ENCODE measurements at regions not wholly inside any gene's neighbourhood (a gene's known extent, or its start where the extent isn't known, plus 50 kb on each side); places are given as distances from the start of the nearest gene placed in this dataset.

DNA sequence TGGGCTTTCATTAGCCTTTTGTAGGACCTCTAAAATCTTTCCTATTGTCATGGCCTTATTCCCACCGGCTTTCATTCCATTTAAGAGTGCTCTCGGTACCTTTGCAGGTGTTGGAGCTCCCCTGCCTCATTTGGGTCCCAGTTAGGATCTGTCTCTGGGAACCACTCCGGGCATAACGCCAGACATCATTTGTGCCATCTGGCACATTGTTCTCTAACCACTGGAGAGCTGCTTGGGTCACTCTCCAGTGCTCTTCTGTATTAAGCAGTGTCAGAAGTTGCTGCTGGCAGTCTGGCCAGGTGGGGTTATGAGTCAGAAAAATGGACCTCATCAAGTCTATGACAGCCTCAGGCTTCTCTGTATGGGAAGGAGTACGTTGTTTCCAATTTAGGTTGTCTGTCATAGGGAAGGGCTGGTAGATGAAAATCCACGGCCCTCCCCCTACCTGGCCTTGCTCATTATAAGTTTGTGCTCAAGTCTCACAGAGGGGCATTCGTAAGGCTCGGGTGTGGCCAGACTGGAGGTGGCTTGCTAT, 62.9 kb upstream of the MOCS1 start:
- no peak overlapping the region for H3K4me3 Mint-ChIP-seq
- DNase-seq (no peak), ATAC-seq (ENCODE audit: low read depth) (no peak)
- ChIA-PET CTCF (no interaction called here), POLR2A (no interaction called here)
- TF ChIP-seq, protein P1, sequence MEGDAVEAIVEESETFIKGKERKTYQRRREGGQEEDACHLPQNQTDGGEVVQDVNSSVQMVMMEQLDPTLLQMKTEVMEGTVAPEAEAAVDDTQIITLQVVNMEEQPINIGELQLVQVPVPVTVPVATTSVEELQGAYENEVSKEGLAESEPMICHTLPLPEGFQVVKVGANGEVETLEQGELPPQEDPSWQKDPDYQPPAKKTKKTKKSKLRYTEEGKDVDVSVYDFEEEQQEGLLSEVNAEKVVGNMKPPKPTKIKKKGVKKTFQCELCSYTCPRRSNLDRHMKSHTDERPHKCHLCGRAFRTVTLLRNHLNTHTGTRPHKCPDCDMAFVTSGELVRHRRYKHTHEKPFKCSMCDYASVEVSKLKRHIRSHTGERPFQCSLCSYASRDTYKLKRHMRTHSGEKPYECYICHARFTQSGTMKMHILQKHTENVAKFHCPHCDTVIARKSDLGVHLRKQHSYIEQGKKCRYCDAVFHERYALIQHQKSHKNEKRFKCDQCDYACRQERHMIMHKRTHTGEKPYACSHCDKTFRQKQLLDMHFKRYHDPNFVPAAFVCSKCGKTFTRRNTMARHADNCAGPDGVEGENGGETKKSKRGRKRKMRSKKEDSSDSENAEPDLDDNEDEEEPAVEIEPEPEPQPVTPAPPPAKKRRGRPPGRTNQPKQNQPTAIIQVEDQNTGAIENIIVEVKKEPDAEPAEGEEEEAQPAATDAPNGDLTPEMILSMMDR (IDR thresholded peaks at IDR 0.05), result no peak
- intact Hi-C loops (cut with micrococcal nuclease), result no loop called here
- H3K4me1 Mint-ChIP-seq, result no peaks in the 10 kb centered on the region
- H3K36me3 Mint-ChIP-seq (ENCODE audit: low read depth), result peaks cover 2% of the 10 kb centered on the region
- H3K9me3 Mint-ChIP-seq, result peaks cover 32% of the 10 kb centered on the region
- no peak overlapping the region for H3K27ac Mint-ChIP-seq
- no peaks in the 10 kb centered on the region for H3K27me3 Mint-ChIP-seq

DNA sequence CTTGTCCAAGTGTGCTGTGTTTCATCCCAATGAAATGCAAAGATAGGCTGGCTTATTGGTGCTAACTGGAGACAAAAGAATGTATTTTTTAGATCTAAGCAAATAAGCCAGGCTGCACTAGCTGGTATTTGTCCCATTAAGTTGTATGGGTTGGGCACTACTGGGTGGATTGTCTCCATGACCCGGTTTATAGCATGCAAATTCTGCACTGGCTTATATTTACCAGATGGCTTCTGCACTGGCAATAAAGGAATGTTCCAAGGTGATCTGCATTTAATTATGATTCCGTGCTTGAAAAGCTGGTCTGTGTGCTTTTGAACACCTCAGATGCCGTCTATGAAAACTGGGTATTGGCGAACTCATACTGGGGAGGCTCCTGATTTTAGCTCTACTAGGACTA, 61.4 kb upstream of the MOCS1 start:
- Mint-ChIP-seq H3K36me3 (ENCODE audit: low read depth) (peaks cover 2% of the 10 kb centered on the region), H3K27ac (no peak overlapping the region), H3K4me1 (no peaks in the 10 kb centered on the region), H3K9me3 (peaks cover 32% of the 10 kb centered on the region), H3K27me3 (no peaks in the 10 kb centered on the region), H3K4me3 (no peak overlapping the region)
- TF ChIP-seq, protein P1 (IDR thresholded peaks at IDR 0.05), result no peak
- intact Hi-C loops (cut with micrococcal nuclease), result no loop called here
- ChIA-PET POLR2A (no interaction called here), CTCF (no interaction called here)
- ATAC-seq (ENCODE audit: low read depth) (no peak), DNase-seq (no peak)

DNA sequence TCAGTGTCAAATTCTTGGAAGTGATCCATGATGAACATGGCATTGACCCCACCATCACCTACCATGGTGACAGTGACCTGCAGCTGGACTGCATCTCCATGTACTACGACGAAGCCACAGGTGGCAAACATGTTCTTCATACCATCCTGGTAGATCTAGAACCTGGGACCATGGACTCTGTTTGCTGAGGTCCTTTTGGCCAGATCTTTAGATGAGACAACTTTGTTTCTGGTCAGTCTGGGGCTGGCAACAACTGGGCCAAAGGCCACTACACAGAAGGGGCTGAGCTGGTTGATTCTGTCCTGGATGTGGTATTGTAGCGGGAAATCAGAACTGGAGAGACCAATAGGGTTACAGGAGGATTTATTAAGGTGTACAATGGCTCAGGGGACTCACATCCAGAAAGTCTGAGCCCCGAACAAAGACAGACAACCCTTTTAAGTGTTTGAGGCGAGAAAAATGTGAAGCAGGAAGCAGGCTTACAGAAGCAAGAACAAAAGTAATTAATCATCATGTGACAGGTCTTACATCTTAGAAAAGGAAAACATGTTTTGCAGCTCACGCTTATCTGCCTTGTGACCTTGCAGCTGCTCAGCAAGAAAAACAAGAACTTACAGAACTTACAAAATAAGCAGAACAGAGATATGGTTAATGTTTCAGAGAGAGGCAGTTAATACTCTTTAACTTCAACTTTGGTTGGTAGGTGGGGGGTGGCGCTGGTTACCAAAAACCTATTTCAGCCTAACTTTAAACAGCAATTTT, 58.8 kb upstream of the MOCS1 start:
- Mint-ChIP-seq H3K27me3 (no peaks in the 10 kb centered on the region), H3K4me1 (no peaks in the 10 kb centered on the region), H3K4me3 (no peak overlapping the region), H3K36me3 (ENCODE audit: low read depth) (peaks cover 2% of the 10 kb centered on the region), H3K27ac (no peak overlapping the region), H3K9me3 (peaks cover 13% of the 10 kb centered on the region)
- ATAC-seq (ENCODE audit: low read depth) (no peak), DNase-seq (no peak)
- intact Hi-C loops (cut with micrococcal nuclease), result no loop called here
- ChIA-PET POLR2A (no interaction called here), CTCF (no interaction called here)
- TF ChIP-seq, protein P1 (IDR thresholded peaks at IDR 0.05), result no peak

Data from activated B cell treated with CpG ODN at 0.5 μM for 24 hours (primary cell).